ENCODE measurements at regions not wholly inside any gene's neighbourhood (a gene's known extent, or its start where the extent isn't known, plus 50 kb on each side); places are given as distances from the start of the nearest gene placed in this dataset.

DNA sequence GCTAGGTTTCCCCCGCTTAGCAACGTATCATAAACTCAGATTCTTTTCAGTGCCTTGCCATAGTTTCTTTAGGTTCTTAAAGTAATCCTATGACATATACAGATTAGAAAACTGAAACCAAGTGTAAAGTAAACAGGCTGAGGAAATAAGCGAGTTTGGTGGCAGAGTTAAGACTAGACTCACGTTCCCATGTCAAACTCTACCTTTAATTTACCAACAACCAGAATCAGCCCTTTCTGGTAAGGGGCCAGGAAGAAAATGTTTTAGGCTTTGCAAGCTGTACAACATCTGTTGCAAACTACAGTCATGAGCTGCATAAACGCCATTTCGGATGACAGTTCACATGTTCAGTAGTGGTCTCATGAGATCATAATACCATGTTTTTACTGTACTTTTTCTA lies 128.0 kb upstream of the PRICKLE2 start:
- ATAC-seq (no peak), FAIRE-seq (no peak), DNase-seq (ENCODE audit: low spot score) (no peak)
- no peaks in the 10 kb centered on the region; a peak in 2 of 5 replicates for H3K27me3 ChIP-seq (ENCODE audit: control insufficient read depth in 1 of 2, insufficient read depth in 2 of 2, low read length in 2 of 2)
- WGBS (ENCODE audit: low lambda C conversion rate): 15% methylated on average over 6 of the region's 6 CpGs
- POLR2A ChIA-PET: no interaction called here
- in situ Hi-C loops (cut with HindIII; ENCODE audit: extremely low pct_ligation_motif_present, low pct_unique_long_range_greater_than_20kb): no loop called here
- BruUV-seq (replicated peaks): no TSS peak
- H3K27ac ChIP-seq (ENCODE audit: extremely low read length, insufficient read depth, low read length): no peak overlapping the region
- no peak for TF ChIP-seq SOX6 (IDR thresholded peaks at IDR 0.05)
- no peak for TF ChIP-seq SOX6 (CRISPR knock-in tag; IDR thresholded peaks at IDR 0.05)
- TF ChIP-seq, protein P1, sequence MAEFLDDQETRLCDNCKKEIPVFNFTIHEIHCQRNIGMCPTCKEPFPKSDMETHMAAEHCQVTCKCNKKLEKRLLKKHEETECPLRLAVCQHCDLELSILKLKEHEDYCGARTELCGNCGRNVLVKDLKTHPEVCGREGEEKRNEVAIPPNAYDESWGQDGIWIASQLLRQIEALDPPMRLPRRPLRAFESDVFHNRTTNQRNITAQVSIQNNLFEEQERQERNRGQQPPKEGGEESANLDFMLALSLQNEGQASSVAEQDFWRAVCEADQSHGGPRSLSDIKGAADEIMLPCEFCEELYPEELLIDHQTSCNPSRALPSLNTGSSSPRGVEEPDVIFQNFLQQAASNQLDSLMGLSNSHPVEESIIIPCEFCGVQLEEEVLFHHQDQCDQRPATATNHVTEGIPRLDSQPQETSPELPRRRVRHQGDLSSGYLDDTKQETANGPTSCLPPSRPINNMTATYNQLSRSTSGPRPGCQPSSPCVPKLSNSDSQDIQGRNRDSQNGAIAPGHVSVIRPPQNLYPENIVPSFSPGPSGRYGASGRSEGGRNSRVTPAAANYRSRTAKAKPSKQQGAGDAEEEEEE (CRISPR knock-in tag; IDR thresholded peaks at IDR 0.05; ENCODE audit: borderline replicate concordance): no peak
- TF ChIP-seq SRSF9 (IDR thresholded peaks at IDR 0.05; ENCODE audit: borderline replicate concordance, insufficient read depth, low read depth, low read length, poor library complexity, severe bottlenecking): no peak
- TF ChIP-seq ZNF766 (CRISPR knock-in tag; IDR thresholded peaks at IDR 0.05; ENCODE audit: borderline replicate concordance): no peak
- TF ChIP-seq ZNF652 (CRISPR knock-in tag; IDR thresholded peaks at IDR 0.05; ENCODE audit: borderline replicate concordance, low read depth): no peak
- TF ChIP-seq ARID2 (CRISPR knock-in tag; IDR thresholded peaks at IDR 0.05; ENCODE audit: borderline replicate concordance): no peak
- no peak for TF ChIP-seq ZMAT5 (CRISPR knock-in tag; IDR thresholded peaks at IDR 0.05; ENCODE audit: borderline replicate concordance, low read depth)
- TF ChIP-seq, protein P2, sequence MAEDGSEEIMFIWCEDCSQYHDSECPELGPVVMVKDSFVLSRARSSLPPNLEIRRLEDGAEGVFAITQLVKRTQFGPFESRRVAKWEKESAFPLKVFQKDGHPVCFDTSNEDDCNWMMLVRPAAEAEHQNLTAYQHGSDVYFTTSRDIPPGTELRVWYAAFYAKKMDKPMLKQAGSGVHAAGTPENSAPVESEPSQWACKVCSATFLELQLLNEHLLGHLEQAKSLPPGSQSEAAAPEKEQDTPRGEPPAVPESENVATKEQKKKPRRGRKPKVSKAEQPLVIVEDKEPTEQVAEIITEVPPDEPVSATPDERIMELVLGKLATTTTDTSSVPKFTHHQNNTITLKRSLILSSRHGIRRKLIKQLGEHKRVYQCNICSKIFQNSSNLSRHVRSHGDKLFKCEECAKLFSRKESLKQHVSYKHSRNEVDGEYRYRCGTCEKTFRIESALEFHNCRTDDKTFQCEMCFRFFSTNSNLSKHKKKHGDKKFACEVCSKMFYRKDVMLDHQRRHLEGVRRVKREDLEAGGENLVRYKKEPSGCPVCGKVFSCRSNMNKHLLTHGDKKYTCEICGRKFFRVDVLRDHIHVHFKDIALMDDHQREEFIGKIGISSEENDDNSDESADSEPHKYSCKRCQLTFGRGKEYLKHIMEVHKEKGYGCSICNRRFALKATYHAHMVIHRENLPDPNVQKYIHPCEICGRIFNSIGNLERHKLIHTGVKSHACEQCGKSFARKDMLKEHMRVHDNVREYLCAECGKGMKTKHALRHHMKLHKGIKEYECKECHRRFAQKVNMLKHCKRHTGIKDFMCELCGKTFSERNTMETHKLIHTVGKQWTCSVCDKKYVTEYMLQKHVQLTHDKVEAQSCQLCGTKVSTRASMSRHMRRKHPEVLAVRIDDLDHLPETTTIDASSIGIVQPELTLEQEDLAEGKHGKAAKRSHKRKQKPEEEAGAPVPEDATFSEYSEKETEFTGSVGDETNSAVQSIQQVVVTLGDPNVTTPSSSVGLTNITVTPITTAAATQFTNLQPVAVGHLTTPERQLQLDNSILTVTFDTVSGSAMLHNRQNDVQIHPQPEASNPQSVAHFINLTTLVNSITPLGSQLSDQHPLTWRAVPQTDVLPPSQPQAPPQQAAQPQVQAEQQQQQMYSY (CRISPR knock-in tag; IDR thresholded peaks at IDR 0.05): no peak
- no peak for TF ChIP-seq ZNF570 (CRISPR knock-in tag; IDR thresholded peaks at IDR 0.05; ENCODE audit: borderline replicate concordance)
- TF ChIP-seq ZNF792 (CRISPR knock-in tag; IDR thresholded peaks at IDR 0.05): no peak
- TF ChIP-seq ZFY (CRISPR knock-in tag; IDR thresholded peaks at IDR 0.05): no peak
- TF ChIP-seq HNRNPK (IDR thresholded peaks at IDR 0.05; ENCODE audit: low read depth, low read length, poor library complexity, severe bottlenecking): no peak
- H3K4me3 ChIP-seq (replicated peaks in 1 of 3; ENCODE audit: insufficient read depth in 1 of 3, low read depth in 2 of 3, low read length in 3 of 3): no peak overlapping the region
- H3K4me2 ChIP-seq (ENCODE audit: low read depth, low read length): no peak overlapping the region
- intact Hi-C loops (cut with micrococcal nuclease; ENCODE audit: unreplicated experiment): no loop called here
- H2AFZ ChIP-seq (ENCODE audit: low read length): no peak overlapping the region
- no peaks in the 10 kb centered on the region for H3K9me3 ChIP-seq (ENCODE audit: low read length)
- H3K36me3 ChIP-seq (replicated peaks in 1 of 2; ENCODE audit: control insufficient read depth in 1 of 2, insufficient read depth in 2 of 2, low read length in 2 of 2): no peaks in the 10 kb centered on the region
- H3K4me1 ChIP-seq (ENCODE audit: insufficient read depth, low read length): no peaks in the 10 kb centered on the region
- CTCF ChIA-PET (ENCODE audit: low intra/inter-chr PET ratio, low total read pairs): no interaction called here
- no peaks in the 10 kb centered on the region for H4K20me1 ChIP-seq (ENCODE audit: insufficient read depth, low read length)
- H3K79me2 ChIP-seq (ENCODE audit: insufficient read depth, low read length): no peaks in the 10 kb centered on the region
- no peak overlapping the region for H3K9ac ChIP-seq (ENCODE audit: insufficient read depth, low read depth, low read length)

Data from HepG2 (cell line).